CD4-positive, alpha-beta T cell treated with Interleukin-17A for 4 hours (primary cell): ENCODE measurements at regions not wholly inside any gene's neighbourhood (a gene's known extent, or its start where the extent isn't known, plus 50 kb on each side); places are given as distances from the start of the nearest gene placed in this dataset.
"Not testable (repeated sequence)": the region's sequence is repeated elsewhere in the genome, so short reads cannot be mapped to it uniquely, and the experiment has no call there.

Experiments used
- DNase-seq: peaks from one replicate; pipeline ENCODE4 v3.0.0-alpha.2; 2020; ENCODE audit warnings: mixed read lengths

- no peak for DNase-seq
Observed at GRCh38 chr21:35382696-35383095, 333.6 kb upstream of the RUNX1 start.

- no peak for DNase-seq
Observed at GRCh38 chr21:35381743-35382310, 332.7 kb upstream of the RUNX1 start.

- not testable (repeated sequence) for DNase-seq
Observed at GRCh38 chr21:35380304-35380703, 331.2 kb upstream of the RUNX1 start.

- DNase-seq: no peak
Observed at GRCh38 chr21:35378881-35379280, 329.8 kb upstream of the RUNX1 start.

- no peak for DNase-seq
Observed at GRCh38 chr21:35377505-35378090, 328.5 kb upstream of the RUNX1 start.

- no peak for DNase-seq
Observed at GRCh38 chr21:35376406-35377135, 327.5 kb upstream of the RUNX1 start.

- no peak for DNase-seq
Observed at GRCh38 chr21:35375115-35375514, 326.0 kb upstream of the RUNX1 start.

- no peak for DNase-seq
Observed at GRCh38 chr21:35373998-35374397, 324.9 kb upstream of the RUNX1 start.

GRCh38 chr21:35372201-35372600 is 323.1 kb upstream of the RUNX1 start:
- DNase-seq: no peak

GRCh38 chr21:35370671-35371070 is 321.6 kb upstream of the RUNX1 start:
- DNase-seq: no peak

GRCh38 chr21:35370071-35370470 is 321.0 kb upstream of the RUNX1 start:
- DNase-seq: no peak

GRCh38 chr21:35368326-35368725 is 319.2 kb upstream of the RUNX1 start:
- DNase-seq: no peak

GRCh38 chr21:35367553-35367952 is 318.5 kb upstream of the RUNX1 start:
- DNase-seq: no peak

GRCh38 chr21:35366394-35367080 is 317.4 kb upstream of the RUNX1 start:
- DNase-seq: no peak

GRCh38 chr21:35363458-35363857 is 314.4 kb upstream of the RUNX1 start:
- DNase-seq: no peak

- no peak for DNase-seq
Observed at GRCh38 chr21:35361988-35362387, 312.9 kb upstream of the RUNX1 start.

- no peak for DNase-seq
Observed at GRCh38 chr21:35360870-35361570, 311.9 kb upstream of the RUNX1 start.

- no peak for DNase-seq
Observed at GRCh38 chr21:35359076-35359475, 310.0 kb upstream of the RUNX1 start.

GRCh38 chr21:35358008-35358407 is 308.9 kb upstream of the RUNX1 start:
- DNase-seq: no peak

GRCh38 chr21:35357041-35357780 is 308.1 kb upstream of the RUNX1 start:
- no peak for DNase-seq

GRCh38 chr21:35354078-35354477 is 305.0 kb upstream of the RUNX1 start:
- no peak for DNase-seq

GRCh38 chr21:35352793-35353192 is 303.7 kb upstream of the RUNX1 start:
- no peak for DNase-seq
